GM21825 (cell line): ENCODE measurements at regions not wholly inside any gene's neighbourhood (a gene's known extent, or its start where the extent isn't known, plus 50 kb on each side); places are given as distances from the start of the nearest gene placed in this dataset.

ENCODE experiments used
- ATAC-seq: cut with Tn5 transposase; IDR thresholded peaks from one replicate; pipeline ENCODE4 v1.9.1; 2021; ENCODE audit warnings: mild to moderate bottlenecking, moderate library complexity; ENCODE audit not compliant: unreplicated experiment

- no peak for ATAC-seq
Observed at GRCh38 chr1:208509072-208509471, 264.9 kb upstream of the PLXNA2 start.

- ATAC-seq: no peak
Observed at GRCh38 chr1:208510192-208510952, 266.2 kb upstream of the PLXNA2 start.

- no peak for ATAC-seq
Observed at GRCh38 chr1:208511242-208511860, 267.2 kb upstream of the PLXNA2 start.

- ATAC-seq: no peak
Observed at GRCh38 chr1:208513799-208514198, 269.6 kb upstream of the PLXNA2 start.

GRCh38 chr1:208515129-208515528 lies 270.9 kb upstream of the PLXNA2 start:
- no peak for ATAC-seq

GRCh38 chr1:208516780-208517179 lies 272.6 kb upstream of the PLXNA2 start:
- ATAC-seq: no peak

GRCh38 chr1:208520438-208521099 lies 276.4 kb upstream of the PLXNA2 start:
- no peak for ATAC-seq

- no peak for ATAC-seq
Observed at GRCh38 chr1:208521534-208521933, 277.4 kb upstream of the PLXNA2 start.

- ATAC-seq: no peak
Observed at GRCh38 chr1:208523007-208523406, 278.8 kb upstream of the PLXNA2 start.

GRCh38 chr1:208524376-208524775 lies 280.2 kb upstream of the PLXNA2 start:
- ATAC-seq: no peak

- no peak for ATAC-seq
Observed at GRCh38 chr1:208524925-208525324, 280.7 kb upstream of the PLXNA2 start.

- ATAC-seq: no peak
Observed at GRCh38 chr1:208525417-208525816, 281.2 kb upstream of the PLXNA2 start.

- no peak for ATAC-seq
Observed at GRCh38 chr1:208526613-208527125, 282.5 kb upstream of the PLXNA2 start.

- ATAC-seq: no peak
Observed at GRCh38 chr1:208527156-208527555, 283.0 kb upstream of the PLXNA2 start.

- ATAC-seq: no peak
Observed at GRCh38 chr1:208528578-208529240, 284.5 kb upstream of the PLXNA2 start.

- no peak for ATAC-seq
Observed at GRCh38 chr1:208531003-208531750, 287.0 kb upstream of the PLXNA2 start.

GRCh38 chr1:208533746-208534598 lies 289.8 kb upstream of the PLXNA2 start:
- ATAC-seq: no peak

- no peak for ATAC-seq
Observed at GRCh38 chr1:208534599-208534897, 290.4 kb upstream of the PLXNA2 start.

- no peak for ATAC-seq
Observed at GRCh38 chr1:208534979-208535378, 290.8 kb upstream of the PLXNA2 start.

GRCh38 chr1:208535511-208535910 lies 291.3 kb upstream of the PLXNA2 start:
- no peak for ATAC-seq
